ENCODE measurements at regions not wholly inside any gene's neighbourhood (a gene's known extent, or its start where the extent isn't known, plus 50 kb on each side); places are given as distances from the start of the nearest gene placed in this dataset.

GRCh38 chr11:134579724-134580609 lies 167.9 kb upstream of the B3GAT1 start:
- TF ChIP-seq CTCF (IDR thresholded peaks at IDR 0.05; ENCODE audit: low read length) (no peak), EZH2 (IDR thresholded peaks at IDR 0.05; ENCODE audit: borderline replicate concordance, low read length) (no peak)

Data from OCI-LY1 (cell line).